Endodermal cell (in vitro differentiated cells): ENCODE measurements at regions not wholly inside any gene's neighbourhood (a gene's known extent, or its start where the extent isn't known, plus 50 kb on each side); places are given as distances from the start of the nearest gene placed in this dataset.

Experiments used
- DNase-seq: peaks from one replicate; pipeline ENCODE4 v3.0.0-alpha.2; 2017
- H3K27ac ChIP-seq: 2 replicates; pipeline ENCODE4 v1.5.1; 2013; ENCODE audit warnings: mild to moderate bottlenecking, low read depth, low read length, moderate library complexity
- H3K27me3 ChIP-seq: 2 replicates; pipeline ENCODE4 v1.6.1; 2013; ENCODE audit warnings: mild to moderate bottlenecking, low read length, moderate library complexity; ENCODE audit not compliant: insufficient read depth, control insufficient read depth, poor library complexity, severe bottlenecking
- H3K36me3 ChIP-seq: 2 replicates; pipeline ENCODE4 v1.7.0; 2013; ENCODE audit warnings: mild to moderate bottlenecking, low read length, moderate library complexity; ENCODE audit not compliant: control insufficient read depth, insufficient read depth
- H3K4me1 ChIP-seq: one replicate; pipeline ENCODE4 v1.7.0; 2013; ENCODE audit warnings: low read length; ENCODE audit not compliant: control insufficient read depth, insufficient read depth
- H3K4me3 ChIP-seq: 2 replicates; pipeline ENCODE4 v1.5.1; 2013; ENCODE audit warnings: mild to moderate bottlenecking, low read length, moderate library complexity
- H3K9ac ChIP-seq: 2 replicates; pipeline ENCODE4 v1.6.1; 2013; ENCODE audit warnings: mild to moderate bottlenecking, low read length, moderate library complexity; ENCODE audit not compliant: poor library complexity, severe bottlenecking; ENCODE audit errors: extremely low read depth
- H3K9me3 ChIP-seq: 2 replicates; pipeline ENCODE4 v1.6.1; 2013; ENCODE audit warnings: mild to moderate bottlenecking, low read length, moderate library complexity; ENCODE audit not compliant: control insufficient read depth
- H3K27ac Mint-ChIP-seq: 2 replicates; pipeline ENCODE4 v1.8.0; 2020; ENCODE audit warnings: mixed read lengths
- H3K27me3 Mint-ChIP-seq: 2 replicates; pipeline ENCODE4 v1.8.0; 2021; ENCODE audit warnings: mild to moderate bottlenecking, mixed read lengths; ENCODE audit not compliant: insufficient read depth
- H3K36me3 Mint-ChIP-seq: 2 replicates; pipeline ENCODE4 v1.8.0; 2020; ENCODE audit warnings: low read depth, mixed read lengths
- H3K4me1 Mint-ChIP-seq: 2 replicates; pipeline ENCODE4 v1.8.0; 2020; ENCODE audit warnings: mixed read lengths
- H3K4me3 Mint-ChIP-seq: 2 replicates; pipeline ENCODE4 v1.8.0; 2020; ENCODE audit warnings: mild to moderate bottlenecking, moderate library complexity, mixed read lengths
- H3K9me3 Mint-ChIP-seq: 2 replicates; pipeline ENCODE4 v1.8.0; 2020; ENCODE audit warnings: mild to moderate bottlenecking, mixed read lengths
- WGBS, 2 experiments: methylation state at CpG; one replicate each; pipeline versions ENCODE4 v1.1.5 to v1.1.7; 2013; ENCODE audit warnings: missing lambda C conversion rate in 2 of 2, mixed read lengths in 1 of 2; ENCODE audit not compliant: insufficient coverage in 1 of 2, insufficient read length in 1 of 2; 5-methylcytosine and 5-hydroxymethylcytosine counted together
- TF ChIP-seq, protein P1 (sequence below): fragments of 200-600 bp; sonication (generic); conservative IDR thresholded peaks from 2 replicates; pipeline ENCODE4 v1.5.0; 2021; ENCODE audit warnings: antibody characterized with exemption, mild to moderate bottlenecking

- Mint-ChIP-seq H3K9me3 (no peaks in the 10 kb centered on the region), H3K36me3 (no peaks in the 10 kb centered on the region), H3K27ac (no peak overlapping the region), H3K4me1 (peaks cover 13% of the 10 kb centered on the region), H3K4me3 (no peak overlapping the region), H3K27me3 (peaks cover 13% of the 10 kb centered on the region)
- TF ChIP-seq, protein P1, sequence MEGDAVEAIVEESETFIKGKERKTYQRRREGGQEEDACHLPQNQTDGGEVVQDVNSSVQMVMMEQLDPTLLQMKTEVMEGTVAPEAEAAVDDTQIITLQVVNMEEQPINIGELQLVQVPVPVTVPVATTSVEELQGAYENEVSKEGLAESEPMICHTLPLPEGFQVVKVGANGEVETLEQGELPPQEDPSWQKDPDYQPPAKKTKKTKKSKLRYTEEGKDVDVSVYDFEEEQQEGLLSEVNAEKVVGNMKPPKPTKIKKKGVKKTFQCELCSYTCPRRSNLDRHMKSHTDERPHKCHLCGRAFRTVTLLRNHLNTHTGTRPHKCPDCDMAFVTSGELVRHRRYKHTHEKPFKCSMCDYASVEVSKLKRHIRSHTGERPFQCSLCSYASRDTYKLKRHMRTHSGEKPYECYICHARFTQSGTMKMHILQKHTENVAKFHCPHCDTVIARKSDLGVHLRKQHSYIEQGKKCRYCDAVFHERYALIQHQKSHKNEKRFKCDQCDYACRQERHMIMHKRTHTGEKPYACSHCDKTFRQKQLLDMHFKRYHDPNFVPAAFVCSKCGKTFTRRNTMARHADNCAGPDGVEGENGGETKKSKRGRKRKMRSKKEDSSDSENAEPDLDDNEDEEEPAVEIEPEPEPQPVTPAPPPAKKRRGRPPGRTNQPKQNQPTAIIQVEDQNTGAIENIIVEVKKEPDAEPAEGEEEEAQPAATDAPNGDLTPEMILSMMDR: no peak
- Histone ChIP-seq H3K9ac (no peak overlapping the region), H3K9me3 (no peaks in the 10 kb centered on the region), H3K4me1 (no peaks in the 10 kb centered on the region), H3K27ac (no peak overlapping the region), H3K4me3 (no peak overlapping the region), H3K27me3 (no peaks in the 10 kb centered on the region), H3K36me3 (no peaks in the 10 kb centered on the region)
- WGBS, 2 experiments: 85 to 93% methylated on average over 6 to 7 of the region's 7 CpGs
- DNase-seq: peak; percentile 43
Observed at GRCh38 chr17:17406225-17406624, 70.6 kb upstream of the MED9 start.

DNA sequence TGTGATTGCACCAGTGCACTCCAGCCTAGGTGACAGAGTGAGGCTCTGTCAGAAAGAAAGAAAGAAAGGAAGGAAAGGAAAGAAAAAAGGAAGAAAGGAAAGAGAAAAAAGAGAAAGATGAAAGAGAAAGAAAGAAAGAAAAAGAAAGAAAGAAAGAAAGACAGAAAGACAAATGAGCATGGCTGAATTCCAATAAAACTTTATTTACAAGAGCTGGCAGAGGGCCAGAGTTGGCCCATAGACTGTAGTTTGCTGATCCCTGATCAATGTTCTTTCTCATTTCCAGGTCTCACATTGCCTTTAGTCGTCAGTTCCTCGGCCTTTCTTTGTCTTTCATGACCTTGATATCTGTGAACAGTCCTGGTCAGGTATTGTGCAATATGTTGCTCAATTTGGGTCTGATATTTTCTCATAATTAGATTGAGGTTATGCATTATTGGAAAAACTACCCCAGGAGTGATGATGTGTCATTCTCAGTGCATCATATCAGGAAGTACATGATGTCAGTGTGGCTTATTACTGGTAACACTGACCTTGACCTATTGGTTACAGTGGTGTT is 68.5 kb upstream of the MED9 start:
- Histone ChIP-seq H3K36me3 (no peaks in the 10 kb centered on the region), H3K9ac (no peak overlapping the region), H3K4me1 (no peaks in the 10 kb centered on the region), H3K9me3 (no peaks in the 10 kb centered on the region), H3K27me3 (peaks cover 4% of the 10 kb centered on the region), H3K27ac (no peak overlapping the region), H3K4me3 (no peak overlapping the region)
- TF ChIP-seq, protein P1: no peak
- Mint-ChIP-seq H3K27ac (no peak overlapping the region), H3K9me3 (no peaks in the 10 kb centered on the region), H3K4me1 (peaks cover 7% of the 10 kb centered on the region), H3K27me3 (peaks cover 18% of the 10 kb centered on the region), H3K36me3 (no peaks in the 10 kb centered on the region), H3K4me3 (no peak overlapping the region)
- DNase-seq: no peak
- 89 to 100% methylated on average over 2 of the region's 2 CpGs for WGBS, 2 experiments

DNA sequence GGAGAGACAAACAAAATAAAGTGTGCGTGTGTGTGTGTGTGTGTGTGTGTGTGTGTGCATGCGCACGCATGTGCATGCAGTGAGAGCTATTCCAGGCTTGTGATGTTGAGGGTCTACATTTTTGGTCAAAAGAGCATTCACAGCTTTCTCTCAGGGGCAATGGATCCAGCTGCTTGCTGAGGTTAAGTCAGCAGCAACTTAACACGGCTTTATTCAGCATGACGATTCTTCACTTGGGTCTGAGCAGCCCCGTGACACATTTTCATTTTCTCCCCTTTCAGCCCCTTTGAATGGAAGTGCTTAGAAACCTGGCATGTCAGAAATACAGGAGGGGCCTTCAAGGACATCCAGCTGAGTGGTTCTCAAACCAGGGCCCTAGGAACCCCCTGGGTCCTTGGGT is 66.4 kb upstream of the MED9 start:
- H3K27me3 Mint-ChIP-seq: peaks cover 30% of the 10 kb centered on the region
- Histone ChIP-seq H3K27me3 (peaks cover 4% of the 10 kb centered on the region), H3K27ac (no peak overlapping the region), H3K36me3 (no peaks in the 10 kb centered on the region), H3K9me3 (no peaks in the 10 kb centered on the region), H3K4me1 (no peaks in the 10 kb centered on the region), H3K4me3 (no peak overlapping the region), H3K9ac (no peak overlapping the region)
- 82 to 100% methylated on average over 1 to 6 of the region's 6 CpGs for WGBS, 2 experiments
- DNase-seq: no peak
- no peaks in the 10 kb centered on the region for H3K4me1 Mint-ChIP-seq
- no peak overlapping the region for H3K27ac Mint-ChIP-seq
- TF ChIP-seq, protein P1: no peak
- no peak overlapping the region for H3K4me3 Mint-ChIP-seq
- H3K9me3 Mint-ChIP-seq: no peaks in the 10 kb centered on the region
- H3K36me3 Mint-ChIP-seq: no peaks in the 10 kb centered on the region
